HG03139 (cell line): ENCODE measurements at regions not wholly inside any gene's neighbourhood (a gene's known extent, or its start where the extent isn't known, plus 50 kb on each side); places are given as distances from the start of the nearest gene placed in this dataset.
"Not testable (repeated sequence)": the region's sequence is repeated elsewhere in the genome, so short reads cannot be mapped to it uniquely, and the experiment has no call there.

Experiments used
- ATAC-seq: cut with Tn5 transposase; IDR thresholded peaks from one replicate; pipeline ENCODE4 v1.9.1; 2021; ENCODE audit not compliant: unreplicated experiment

- ATAC-seq, result no peak
Observed at GRCh38 chr1:98143403-98143802, 222.6 kb upstream of the DPYD start.

DNA sequence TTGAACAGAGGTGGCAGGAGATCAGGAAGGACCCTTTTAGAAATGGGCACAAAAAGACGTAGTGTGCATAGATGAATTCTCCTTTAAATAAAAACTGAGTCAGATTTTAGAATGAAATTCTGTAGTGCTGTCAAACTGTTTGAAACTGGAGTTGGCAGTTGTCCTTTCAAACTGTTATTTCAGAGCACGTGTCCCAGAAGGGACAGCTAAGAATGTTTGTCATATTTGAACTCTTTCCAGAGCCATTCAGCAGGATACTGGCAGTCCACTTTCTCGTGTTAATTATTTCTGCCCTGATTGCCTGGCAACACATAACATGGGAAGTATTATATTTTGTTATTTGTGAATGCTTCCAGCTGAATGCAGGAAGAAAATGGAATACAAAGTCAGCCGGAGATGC, 212.3 kb upstream of the DPYD start:
- ATAC-seq, result no peak

DNA sequence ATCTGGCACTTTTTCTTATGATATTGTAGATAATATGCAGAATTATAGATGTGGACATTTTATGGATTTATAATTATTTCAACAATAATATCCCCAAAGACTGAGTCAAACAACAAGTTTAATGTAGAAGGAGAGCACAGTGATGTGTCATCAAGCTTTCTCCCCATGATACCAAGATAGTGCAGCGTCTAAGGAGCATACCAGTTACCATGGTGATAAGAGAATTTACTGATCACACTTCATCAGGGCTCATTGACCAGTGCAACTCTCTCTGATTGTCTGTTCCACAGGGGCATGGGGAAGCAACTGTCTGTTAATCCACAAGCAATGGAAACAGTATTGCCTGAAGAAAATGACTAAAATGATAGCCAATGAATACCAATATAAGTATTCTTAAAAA, 209.6 kb upstream of the DPYD start:
- no peak for ATAC-seq

DNA sequence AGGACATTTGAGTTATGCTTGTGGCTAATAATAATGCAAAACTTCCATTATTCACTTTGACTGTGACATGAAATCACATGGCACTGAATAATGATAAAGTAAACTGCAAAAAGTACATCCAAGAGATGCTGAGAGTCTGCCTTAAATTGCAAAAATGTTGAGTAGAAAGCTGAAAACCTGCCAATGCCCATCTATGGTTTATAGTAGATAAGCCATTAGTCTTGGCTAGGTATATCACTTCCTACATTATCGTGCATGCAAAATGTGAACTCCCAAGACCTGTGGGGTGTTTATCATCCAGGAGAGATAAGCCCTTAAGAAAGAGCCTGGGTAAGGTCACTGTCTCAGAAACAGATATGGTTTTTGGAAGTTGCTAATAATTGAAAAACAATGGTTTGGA, 208.7 kb upstream of the DPYD start:
- no peak for ATAC-seq

DNA sequence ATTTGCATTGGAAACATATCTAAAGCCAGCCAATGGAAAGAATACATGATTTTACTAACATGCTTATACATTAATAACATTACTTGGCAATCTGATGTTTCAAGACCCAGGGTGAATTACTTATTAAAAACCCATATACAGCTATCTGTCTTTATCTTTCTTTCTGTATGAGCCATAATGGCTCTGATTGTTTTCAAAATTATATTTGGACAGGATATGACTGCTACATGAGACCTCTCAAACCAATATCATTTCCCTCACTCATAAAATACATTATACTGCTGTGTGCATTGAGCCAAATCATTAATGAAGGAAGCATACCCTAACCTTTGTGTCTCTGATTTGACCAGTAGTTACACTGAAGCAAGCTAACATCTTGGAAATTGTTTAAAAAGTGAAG, 205.9 kb upstream of the DPYD start:
- no peak for ATAC-seq

DNA sequence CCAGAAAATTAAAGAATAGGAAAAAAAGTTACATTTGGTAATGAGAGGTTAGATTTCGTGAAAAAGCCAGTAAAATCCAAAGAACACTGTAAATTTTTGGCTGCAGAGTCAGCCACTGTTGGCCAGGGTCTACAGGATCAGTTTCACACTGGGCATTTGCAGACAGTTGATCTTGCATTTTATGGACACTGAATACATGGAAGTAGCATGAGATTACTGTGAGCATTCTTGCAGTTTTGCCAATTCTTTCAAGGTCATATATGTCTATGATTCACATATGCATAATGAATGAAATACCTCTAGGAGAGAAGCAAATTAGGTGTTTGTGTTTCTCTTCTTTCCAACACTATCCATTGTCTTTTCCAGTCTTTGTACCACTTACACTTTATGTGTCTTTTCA, 200.8 kb upstream of the DPYD start:
- ATAC-seq, result no peak

- no peak for ATAC-seq
Observed at GRCh38 chr1:98119796-98120195, 199.0 kb upstream of the DPYD start.

DNA sequence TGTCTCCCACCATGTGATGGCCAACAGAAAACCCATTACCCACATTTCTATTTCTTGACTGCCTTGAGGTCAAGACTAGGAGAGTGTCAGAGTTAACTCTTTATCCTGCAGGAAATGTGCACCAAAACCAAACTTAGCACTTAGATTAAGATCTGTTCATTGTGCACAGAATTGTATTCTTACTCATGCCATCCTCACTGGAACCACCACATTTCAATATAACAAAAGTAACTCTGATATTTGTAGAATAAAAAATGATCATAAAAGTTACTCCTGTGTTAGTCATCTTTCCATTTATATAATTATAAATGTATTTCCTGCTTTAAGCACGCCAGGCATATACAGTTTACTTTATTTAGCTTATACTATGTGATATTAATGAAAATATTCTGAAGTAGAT, 193.0 kb upstream of the DPYD start:
- ATAC-seq, result no peak

DNA sequence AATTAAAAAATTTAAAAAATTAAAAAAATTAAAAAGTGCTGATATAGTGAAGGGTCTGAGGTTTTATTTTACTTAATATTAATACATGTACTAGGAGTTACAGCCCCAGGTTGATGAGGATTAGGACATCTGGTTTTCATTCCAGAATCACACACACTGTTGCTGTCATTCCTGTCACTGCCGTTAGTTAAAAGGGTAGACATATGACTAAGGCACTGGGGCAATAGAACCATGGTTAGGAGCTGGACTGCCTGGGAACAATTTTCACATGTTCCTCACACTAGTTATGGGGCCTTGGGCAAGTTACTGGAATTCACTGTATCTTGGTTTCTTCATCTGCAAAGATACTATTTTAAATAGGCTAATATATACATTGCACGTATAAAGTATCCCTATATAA, 191.8 kb upstream of the DPYD start:
- no peak for ATAC-seq

- ATAC-seq, result no peak
Observed at GRCh38 chr1:98110674-98111073, 189.8 kb upstream of the DPYD start.

GRCh38 chr1:98108378-98108777, 187.5 kb upstream of the DPYD start:
- ATAC-seq, result not testable (repeated sequence)

- ATAC-seq, result no peak
Observed at GRCh38 chr1:98107256-98107655, 186.4 kb upstream of the DPYD start.

GRCh38 chr1:98104289-98104688, 183.5 kb upstream of the DPYD start:
- no peak for ATAC-seq

DNA sequence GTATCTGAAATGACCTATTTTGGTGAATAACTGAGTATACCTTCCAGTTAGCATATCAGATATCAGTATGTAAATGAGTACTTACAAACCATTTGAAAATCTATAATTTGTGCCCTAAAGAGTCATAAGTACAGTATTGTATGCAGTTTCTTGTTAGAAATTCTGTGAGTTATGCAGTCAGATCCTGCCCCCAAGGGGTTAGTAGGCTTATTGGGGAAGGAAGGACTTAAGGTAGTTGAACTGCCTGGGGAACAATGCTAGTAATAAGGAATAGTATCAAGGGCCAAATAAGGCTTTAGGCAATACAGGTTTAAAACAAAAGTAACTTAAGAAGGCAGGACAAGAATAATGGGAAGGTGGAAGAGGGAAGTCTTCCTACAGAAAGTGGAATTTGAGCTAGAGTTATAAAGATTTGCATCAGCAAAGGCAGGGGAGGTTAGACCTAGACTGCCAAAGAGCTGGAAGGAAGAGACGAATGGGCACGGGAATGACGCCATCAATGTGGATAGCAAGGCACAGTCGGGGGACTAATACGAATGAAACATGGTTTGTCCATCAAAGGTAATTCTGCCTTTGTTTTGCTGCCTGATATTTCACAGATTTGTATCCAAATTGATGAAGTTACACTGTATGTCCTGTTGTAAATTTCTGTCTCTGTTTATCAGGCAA, 182.9 kb upstream of the DPYD start:
- no peak for ATAC-seq

GRCh38 chr1:98102345-98103030, 181.7 kb upstream of the DPYD start:
- ATAC-seq, result no peak

DNA sequence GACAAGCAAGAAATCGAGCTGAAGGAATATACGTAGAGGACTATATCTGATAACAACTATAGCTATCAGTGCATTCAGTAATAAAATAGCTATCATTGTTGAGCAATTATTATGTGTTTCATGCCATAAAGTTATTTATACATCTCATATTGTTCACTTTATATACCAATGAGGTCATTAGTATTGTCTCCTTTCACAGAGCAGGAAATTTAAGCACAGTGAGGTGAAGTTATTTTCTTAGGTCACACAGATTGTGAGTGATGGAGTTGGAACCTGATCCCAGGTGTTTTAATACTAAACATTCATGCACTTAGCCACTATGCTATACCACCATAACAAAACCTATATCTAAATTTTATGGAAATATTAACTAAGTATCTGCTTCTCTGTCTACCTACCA, 180.5 kb upstream of the DPYD start:
- no peak for ATAC-seq

- ATAC-seq, result no peak
Observed at GRCh38 chr1:98099501-98099900, 178.7 kb upstream of the DPYD start.

GRCh38 chr1:98098473-98098872, 177.6 kb upstream of the DPYD start:
- ATAC-seq, result no peak

DNA sequence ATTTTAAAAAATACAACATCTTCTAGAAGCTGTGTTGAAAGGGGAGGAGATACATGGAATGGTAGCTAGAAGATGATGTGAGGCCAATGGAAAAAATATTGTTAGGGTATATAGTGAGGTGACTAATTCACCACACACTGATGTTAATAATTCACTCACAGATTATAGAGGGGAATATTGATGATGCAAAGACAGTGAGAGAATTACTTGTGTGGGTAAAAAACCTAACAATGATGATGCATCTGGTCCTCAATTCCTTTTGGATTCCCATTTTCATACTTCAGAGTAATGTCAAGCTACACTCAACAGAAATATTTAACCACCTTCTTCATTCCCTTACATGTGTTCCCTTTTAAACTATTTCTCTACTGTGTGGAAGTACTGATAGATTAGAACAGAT, 169.5 kb upstream of the DPYD start:
- ATAC-seq, result no peak

GRCh38 chr1:98088381-98088780, 167.5 kb upstream of the DPYD start:
- no peak for ATAC-seq

GRCh38 chr1:98086796-98087441, 166.1 kb upstream of the DPYD start:
- no peak for ATAC-seq

GRCh38 chr1:98086156-98086555, 165.3 kb upstream of the DPYD start:
- ATAC-seq, result no peak
